Duodenal mucosa (tissue), 2 donors: ENCODE measurements at regions not wholly inside any gene's neighbourhood (a gene's known extent, or its start where the extent isn't known, plus 50 kb on each side); places are given as distances from the start of the nearest gene placed in this dataset.

ENCODE experiments used
- H3K27ac ChIP-seq: one replicate; pipeline ENCODE4 v1.7.0; 2013; ENCODE audit warnings: low read depth, low read length
- H3K27me3 ChIP-seq, 2 donors: one replicate each; pipeline ENCODE4 v1.7.0; 2013; ENCODE audit warnings: low read length in 2 of 2, control low read depth in 1 of 2; ENCODE audit not compliant: insufficient read depth in 2 of 2, control insufficient read depth in 1 of 2
- H3K36me3 ChIP-seq, 2 donors: one replicate each; pipeline ENCODE4 v1.7.0; 2013; ENCODE audit warnings: low read length in 2 of 2, control low read depth in 1 of 2; ENCODE audit not compliant: insufficient read depth in 2 of 2, control insufficient read depth in 1 of 2
- H3K4me1 ChIP-seq, 2 donors: one replicate each; pipeline ENCODE4 v1.7.0; 2013; ENCODE audit warnings: low read length in 2 of 2, control low read depth in 1 of 2; ENCODE audit not compliant: insufficient read depth in 2 of 2, control insufficient read depth in 1 of 2
- H3K4me3 ChIP-seq, 2 donors: one replicate each; pipeline ENCODE4 v1.7.0; 2013; ENCODE audit warnings: low read length in 2 of 2, low read depth in 1 of 2
- H3K9ac ChIP-seq, 2 donors: one replicate each; pipeline ENCODE4 v1.7.0; 2013; ENCODE audit warnings: low read length in 2 of 2, low read depth in 1 of 2
- H3K9me3 ChIP-seq, 2 donors: one replicate each; pipeline ENCODE4 v1.7.0; 2013; ENCODE audit warnings: low read length in 2 of 2, control low read depth in 1 of 2; ENCODE audit not compliant: control insufficient read depth in 1 of 2

DNA sequence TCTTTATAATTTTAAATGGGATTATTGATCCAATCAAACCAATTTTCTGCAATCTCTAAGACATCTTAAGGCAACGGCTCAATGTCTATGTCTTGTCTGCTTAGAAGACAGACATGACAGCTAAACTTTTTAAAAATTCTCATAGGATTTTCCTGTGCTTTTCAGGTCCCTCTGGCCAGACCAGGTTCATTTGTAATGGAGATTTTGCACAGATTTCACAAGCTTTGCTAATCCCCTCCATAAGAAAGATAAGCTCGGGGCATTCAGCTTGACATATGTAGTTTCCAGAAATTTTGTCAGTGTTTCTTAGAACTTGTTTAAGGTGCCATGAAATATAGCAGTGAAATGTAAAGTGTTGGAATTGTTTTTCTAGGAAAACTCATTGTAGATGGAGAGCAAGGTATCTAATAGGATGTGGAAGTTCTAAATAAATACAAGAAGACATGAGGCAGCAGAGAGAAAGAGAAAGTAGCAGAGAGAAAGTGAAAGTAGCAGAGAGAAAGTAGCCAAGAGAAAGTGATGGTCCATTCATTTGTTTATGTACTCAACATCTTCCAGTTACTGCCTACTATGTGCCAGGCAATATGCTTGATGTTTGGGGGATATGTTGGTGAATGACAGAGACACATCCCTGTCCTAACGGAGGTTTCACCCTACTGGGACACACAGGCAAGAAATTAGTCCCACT lies 219.1 kb upstream of the ARHGAP42 start:
- Histone ChIP-seq H3K36me3 (no peaks in the 10 kb centered on the region), H3K4me1 (no peaks in the 10 kb centered on the region), H3K27me3 (no peaks in the 10 kb centered on the region), H3K4me3 (no peak overlapping the region), H3K27ac (no peak overlapping the region), H3K9ac (no peak overlapping the region), H3K9me3 (no peaks in the 10 kb centered on the region)

DNA sequence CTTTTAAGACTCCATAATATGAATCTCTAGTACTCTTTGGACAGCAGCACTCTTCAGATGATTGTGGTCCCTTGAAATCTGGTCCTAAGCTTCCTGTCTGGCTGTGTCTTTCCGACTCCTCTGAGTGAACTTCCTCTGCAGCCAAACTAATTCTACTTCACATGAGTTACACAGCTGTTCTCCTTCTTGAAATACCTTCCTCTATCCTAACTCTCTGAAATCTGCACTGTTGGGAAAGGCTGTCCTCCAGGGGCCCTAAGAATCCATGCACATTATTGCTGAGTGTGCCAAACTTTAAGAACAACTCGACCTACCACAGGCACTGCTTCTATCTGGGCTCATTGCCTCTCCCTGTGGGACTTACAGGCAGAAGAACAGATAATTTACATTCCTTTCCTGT lies 217.3 kb upstream of the ARHGAP42 start:
- no peaks in the 10 kb centered on the region for H3K9me3 ChIP-seq
- H3K27me3 ChIP-seq: no peaks in the 10 kb centered on the region
- no peak overlapping the region for H3K27ac ChIP-seq
- H3K36me3 ChIP-seq: no peaks in the 10 kb centered on the region
- H3K4me3 ChIP-seq: no peak overlapping the region
- no peaks in the 10 kb centered on the region for H3K4me1 ChIP-seq
- no peak overlapping the region for H3K9ac ChIP-seq

DNA sequence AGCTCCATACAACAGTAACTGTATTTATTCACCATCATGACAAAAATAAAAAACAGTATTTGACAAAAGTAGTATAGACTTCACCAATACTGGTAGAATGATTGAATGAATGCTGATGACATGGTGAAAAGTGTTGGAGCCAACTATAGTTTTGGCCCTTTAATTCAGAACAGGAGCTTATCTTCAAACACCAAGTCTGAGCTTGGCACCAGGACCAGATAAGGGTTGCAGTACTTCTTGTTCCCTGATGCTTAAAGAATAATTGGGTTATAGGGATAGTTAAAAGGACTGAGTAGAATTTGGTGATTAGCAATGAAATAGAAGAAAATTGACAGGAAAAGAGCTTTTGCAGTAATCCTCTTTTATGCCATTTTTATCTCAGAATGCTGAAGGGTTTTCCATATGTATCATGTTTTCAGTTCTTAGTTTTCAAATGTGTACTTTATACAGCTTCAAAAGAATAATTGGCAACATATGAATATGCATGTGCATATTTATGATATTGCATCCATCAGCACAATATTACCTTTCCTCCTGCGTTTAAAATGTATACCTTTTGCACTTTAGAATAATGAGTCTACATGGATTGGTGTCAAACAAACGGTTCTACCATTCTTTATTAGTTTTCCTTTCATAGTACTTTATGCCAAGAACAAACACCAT lies 214.2 kb upstream of the ARHGAP42 start:
- Histone ChIP-seq H3K4me1 (no peaks in the 10 kb centered on the region), H3K27ac (no peak overlapping the region), H3K4me3 (no peak overlapping the region), H3K9ac (no peak overlapping the region), H3K27me3 (no peaks in the 10 kb centered on the region), H3K9me3 (no peaks in the 10 kb centered on the region), H3K36me3 (no peaks in the 10 kb centered on the region)

DNA sequence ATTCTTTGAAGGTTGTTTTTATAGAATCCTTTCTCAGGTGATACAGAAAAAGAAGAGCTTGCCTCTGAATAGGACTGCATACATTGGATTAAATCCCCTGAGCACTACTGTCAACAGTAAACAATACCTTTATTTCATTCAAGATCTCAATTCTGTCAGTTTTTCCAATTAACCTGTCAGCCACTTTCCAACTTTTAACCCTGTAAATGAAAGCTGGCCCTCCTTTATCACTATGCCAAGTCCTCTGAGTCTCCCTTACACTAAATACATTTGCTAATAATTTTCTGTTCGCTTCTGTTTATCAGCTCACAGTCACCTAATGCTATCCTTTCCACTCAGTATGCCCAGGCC lies 213.7 kb upstream of the ARHGAP42 start:
- Histone ChIP-seq H3K36me3 (no peaks in the 10 kb centered on the region), H3K4me3 (no peak overlapping the region), H3K9me3 (no peaks in the 10 kb centered on the region), H3K4me1 (no peaks in the 10 kb centered on the region), H3K27ac (no peak overlapping the region), H3K27me3 (no peaks in the 10 kb centered on the region), H3K9ac (no peak overlapping the region)

DNA sequence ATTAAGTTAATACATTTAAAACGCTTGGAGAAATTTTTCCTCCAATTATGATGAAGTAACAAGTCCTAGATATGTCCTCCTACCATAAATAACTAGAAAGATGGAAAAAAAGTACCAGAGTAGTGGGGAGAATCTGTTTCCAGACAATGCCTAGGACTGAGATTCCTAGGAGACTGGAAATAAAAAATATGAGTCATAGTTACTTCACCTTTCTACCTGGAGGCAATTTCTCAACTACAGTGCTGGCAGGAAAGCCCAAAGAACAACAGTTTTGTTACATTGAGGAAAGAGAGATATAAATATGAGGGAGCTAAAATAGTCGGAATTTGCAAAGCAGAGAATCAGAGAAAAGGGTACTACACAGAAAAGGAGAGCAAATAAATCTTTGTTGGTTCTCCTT lies 202.1 kb upstream of the ARHGAP42 start:
- H3K27ac ChIP-seq: no peak overlapping the region
- H3K9me3 ChIP-seq: peaks cover 0 to 10% of the 10 kb centered on the region in 2 donors
- H3K36me3 ChIP-seq: no peaks in the 10 kb centered on the region
- no peak overlapping the region for H3K4me3 ChIP-seq
- no peaks in the 10 kb centered on the region for H3K4me1 ChIP-seq
- no peak overlapping the region for H3K9ac ChIP-seq
- H3K27me3 ChIP-seq: no peaks in the 10 kb centered on the region

DNA sequence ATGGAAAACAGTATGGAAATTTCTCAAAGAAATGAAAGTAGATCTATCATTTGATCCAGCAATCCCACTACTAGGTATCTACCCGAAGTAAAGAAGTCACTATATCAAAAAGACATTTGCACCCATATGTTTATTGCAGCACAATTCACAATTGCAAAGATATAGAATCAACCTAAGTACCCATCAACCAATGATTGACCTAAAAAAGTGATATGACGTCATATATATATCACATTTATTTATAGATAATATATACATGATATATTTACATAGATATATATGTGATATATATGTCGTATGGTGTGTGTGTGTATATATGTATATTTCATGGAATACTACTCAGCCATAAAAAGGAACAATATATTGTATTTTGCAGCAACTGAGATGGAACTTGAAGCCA lies 188.3 kb upstream of the ARHGAP42 start:
- no peak overlapping the region for H3K27ac ChIP-seq
- H3K36me3 ChIP-seq: no peaks in the 10 kb centered on the region
- H3K4me1 ChIP-seq: no peaks in the 10 kb centered on the region
- H3K27me3 ChIP-seq: no peaks in the 10 kb centered on the region
- no peaks in the 10 kb centered on the region for H3K9me3 ChIP-seq
- no peak overlapping the region for H3K9ac ChIP-seq
- H3K4me3 ChIP-seq: no peak overlapping the region

DNA sequence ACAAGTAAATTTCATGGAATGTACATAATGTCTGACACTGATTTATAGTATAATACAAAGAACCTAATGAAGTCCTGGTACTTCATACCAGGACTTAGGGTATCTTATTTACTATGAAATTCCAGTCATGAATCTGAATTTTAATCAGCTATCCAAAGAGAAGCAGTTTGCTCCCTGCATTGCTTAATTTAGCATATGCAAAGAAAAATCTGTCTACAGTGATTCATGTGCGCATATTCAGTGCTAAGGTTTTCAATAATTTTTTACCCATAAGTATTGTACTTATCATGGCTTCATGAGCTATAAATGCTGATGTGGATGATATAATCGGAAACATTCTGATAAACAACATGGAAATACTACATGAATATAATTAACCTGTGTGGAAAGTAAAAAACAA lies 185.6 kb upstream of the ARHGAP42 start:
- Histone ChIP-seq H3K4me3 (no peak overlapping the region), H3K4me1 (no peaks in the 10 kb centered on the region), H3K27me3 (no peaks in the 10 kb centered on the region), H3K36me3 (no peaks in the 10 kb centered on the region), H3K9me3 (no peaks in the 10 kb centered on the region), H3K9ac (no peak overlapping the region), H3K27ac (no peak overlapping the region)

DNA sequence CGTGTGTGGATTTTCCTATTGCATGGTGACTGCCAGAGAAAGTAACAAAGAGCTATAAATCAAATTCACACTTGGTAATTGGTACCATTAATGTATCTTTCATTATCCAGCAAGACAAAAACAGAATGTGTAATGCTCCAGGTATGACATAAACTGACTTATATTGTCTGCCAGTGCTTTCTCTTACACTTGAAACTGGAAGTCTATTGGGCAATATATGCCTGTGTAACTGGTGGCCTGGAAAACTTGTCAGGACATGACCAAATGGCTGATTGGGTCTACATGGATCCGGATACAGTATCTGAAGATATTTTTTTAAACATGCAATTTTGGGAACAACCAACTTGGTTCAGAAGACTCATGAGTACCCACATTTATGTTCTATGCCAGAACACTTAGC lies 174.6 kb upstream of the ARHGAP42 start:
- H3K36me3 ChIP-seq: no peaks in the 10 kb centered on the region
- no peak overlapping the region for H3K4me3 ChIP-seq
- H3K27me3 ChIP-seq: no peaks in the 10 kb centered on the region
- no peaks in the 10 kb centered on the region for H3K9me3 ChIP-seq
- no peak overlapping the region for H3K27ac ChIP-seq
- H3K9ac ChIP-seq: no peak overlapping the region
- no peaks in the 10 kb centered on the region for H3K4me1 ChIP-seq

DNA sequence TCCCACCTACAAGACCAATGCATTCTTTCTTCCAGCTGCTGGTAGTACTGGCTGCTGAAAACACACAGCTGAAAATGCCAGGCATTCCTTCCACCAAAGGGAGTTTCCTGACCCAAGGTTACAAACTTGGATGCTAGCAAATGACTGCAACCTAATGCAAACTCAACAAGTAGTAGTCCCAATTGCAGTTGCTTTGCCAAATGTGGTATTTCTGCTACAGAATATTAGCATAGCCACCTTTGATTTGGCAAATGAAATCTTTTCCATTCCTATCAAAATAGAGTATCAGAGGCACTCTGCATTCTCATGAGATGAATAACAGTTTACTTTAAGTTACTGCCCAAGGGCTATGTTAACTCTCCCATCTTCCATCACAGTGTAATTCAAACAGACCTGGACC lies 172.0 kb upstream of the ARHGAP42 start:
- H3K4me3 ChIP-seq: no peak overlapping the region
- H3K27ac ChIP-seq: no peak overlapping the region
- H3K9ac ChIP-seq: no peak overlapping the region
- H3K4me1 ChIP-seq: no peaks in the 10 kb centered on the region
- H3K27me3 ChIP-seq: no peaks in the 10 kb centered on the region
- H3K9me3 ChIP-seq: no peaks in the 10 kb centered on the region
- H3K36me3 ChIP-seq: no peaks in the 10 kb centered on the region

DNA sequence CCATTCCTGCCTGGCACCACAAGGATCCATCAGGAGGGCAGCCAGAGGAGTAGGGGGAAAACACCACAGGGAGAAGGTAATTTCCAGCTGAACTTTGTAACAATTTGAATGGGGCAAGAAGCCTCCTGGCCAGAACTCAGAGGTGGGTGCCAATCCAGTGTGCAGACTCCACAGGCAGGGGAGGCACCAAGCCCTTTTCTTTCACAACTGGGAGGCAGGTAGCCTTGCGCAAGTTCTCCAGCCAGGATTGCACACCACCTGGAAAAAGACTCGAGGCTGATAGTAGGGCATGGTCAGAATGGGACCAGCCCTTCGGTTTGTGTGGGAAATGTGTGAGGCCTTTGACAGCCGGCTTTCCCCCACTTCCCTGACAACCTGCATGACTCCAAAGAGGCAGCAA lies 161.9 kb upstream of the ARHGAP42 start:
- no peak overlapping the region for H3K9ac ChIP-seq
- no peaks in the 10 kb centered on the region for H3K4me1 ChIP-seq
- no peak overlapping the region for H3K4me3 ChIP-seq
- peaks cover 3 to 6% of the 10 kb centered on the region in 2 donors for H3K9me3 ChIP-seq
- H3K36me3 ChIP-seq: no peaks in the 10 kb centered on the region
- H3K27me3 ChIP-seq: no peaks in the 10 kb centered on the region
- no peak overlapping the region for H3K27ac ChIP-seq
